Stimulated activated CD4-positive, alpha-beta T cell treated with anti-CD3 and anti-CD28 coated beads, TNF-alpha, amount 100 ng/mL, for 1 hour (primary cell): ENCODE measurements at regions not wholly inside any gene's neighbourhood (a gene's known extent, or its start where the extent isn't known, plus 50 kb on each side); places are given as distances from the start of the nearest gene placed in this dataset.

ENCODE experiments used
- DNase-seq, 3 donors: peaks; one replicate each; pipeline ENCODE4 v3.0.0-alpha.2; 2020; ENCODE audit warnings: low read depth in 3 of 3, low spot score in 1 of 3

- DNase-seq, result no peak
Measured at GRCh38 chr1:193602705-193603104, 416.3 kb upstream of the B3GALT2 start.

GRCh38 chr1:193593147-193593885 is 406.9 kb upstream of the B3GALT2 start:
- DNase-seq, result no peak

- DNase-seq, result no peak
Measured at GRCh38 chr1:193592317-193592716, 405.9 kb upstream of the B3GALT2 start.

GRCh38 chr1:193590102-193590501 is 403.7 kb upstream of the B3GALT2 start:
- no peak for DNase-seq

GRCh38 chr1:193589597-193590040 is 403.2 kb upstream of the B3GALT2 start:
- no peak for DNase-seq

GRCh38 chr1:193588311-193589082 is 402.1 kb upstream of the B3GALT2 start:
- DNase-seq, result no peak

- no peak for DNase-seq
Measured at GRCh38 chr1:193584731-193585239, 398.4 kb upstream of the B3GALT2 start.

- no peak for DNase-seq
Measured at GRCh38 chr1:193581341-193581740, 394.9 kb upstream of the B3GALT2 start.

GRCh38 chr1:193580419-193580818 is 394.0 kb upstream of the B3GALT2 start:
- DNase-seq, result no peak

GRCh38 chr1:193579323-193579722 is 392.9 kb upstream of the B3GALT2 start:
- no peak for DNase-seq

GRCh38 chr1:193574913-193575312 is 388.5 kb upstream of the B3GALT2 start:
- DNase-seq, result no peak

- DNase-seq, result no peak
Measured at GRCh38 chr1:193569983-193570269, 383.5 kb upstream of the B3GALT2 start.

GRCh38 chr1:193569096-193569982 is 382.9 kb upstream of the B3GALT2 start:
- DNase-seq, result no peak

GRCh38 chr1:193568512-193568911 is 382.1 kb upstream of the B3GALT2 start:
- DNase-seq, result no peak

GRCh38 chr1:193567937-193568336 is 381.5 kb upstream of the B3GALT2 start:
- DNase-seq, result no peak

- DNase-seq, result no peak
Measured at GRCh38 chr1:193566735-193567134, 380.3 kb upstream of the B3GALT2 start.

- DNase-seq, result no peak
Measured at GRCh38 chr1:193565971-193566577, 379.7 kb upstream of the B3GALT2 start.

GRCh38 chr1:193562121-193562520 is 375.7 kb upstream of the B3GALT2 start:
- DNase-seq, result no peak

- no peak for DNase-seq
Measured at GRCh38 chr1:193558491-193559028, 372.1 kb upstream of the B3GALT2 start.

GRCh38 chr1:193555662-193556441 is 369.4 kb upstream of the B3GALT2 start:
- DNase-seq, result no peak
